GM23338 (cell line): ENCODE measurements at regions not wholly inside any gene's neighbourhood (a gene's known extent, or its start where the extent isn't known, plus 50 kb on each side); places are given as distances from the start of the nearest gene placed in this dataset.
A peak's percentile ranks its signal among the peaks of the same experiment; 100 is the strongest.

Experiments used
- ATAC-seq: fragments of 200-7000 bp; cut with Tn5 transposase; 3 replicates; pipeline ENCODE4 v1.9.1; 2020
- DNase-seq: peaks from one replicate; pipeline ENCODE4 v3.0.0-alpha.2; 2015; ENCODE audit warnings: low spot score
- H2AFZ ChIP-seq: fragments of 200-600 bp; sonication (generic); 2 replicates; pipeline ENCODE4 v1.8.0; 2016; ENCODE audit warnings: antibody characterized with exemption, mild to moderate bottlenecking, moderate library complexity
- H3F3A ChIP-seq: fragments of 200-600 bp; sonication (generic); replicated peaks from 2 replicates; pipeline ENCODE4 v1.8.0; 2017; ENCODE audit warnings: antibody characterized with exemption, mixed run types, low read depth
- H3K27ac ChIP-seq: fragments of 200-600 bp; sonication (generic); 2 replicates; pipeline ENCODE4 v1.6.1; 2016; ENCODE audit warnings: low read depth
- H3K27me3 ChIP-seq: fragments of 200-600 bp; sonication (generic); 2 replicates; pipeline ENCODE4 v1.8.0; 2016; ENCODE audit warnings: mild to moderate bottlenecking, mixed run types, moderate library complexity; ENCODE audit not compliant: insufficient read depth
- H3K36me3 ChIP-seq: fragments of 200-600 bp; sonication (generic); 2 replicates; pipeline ENCODE4 v1.8.0; 2016; ENCODE audit warnings: mild to moderate bottlenecking; ENCODE audit not compliant: insufficient read depth
- H3K4me1 ChIP-seq: fragments of 200-600 bp; sonication (generic); 2 replicates; pipeline ENCODE4 v1.8.0; 2016; ENCODE audit warnings: mild to moderate bottlenecking, moderate library complexity; ENCODE audit not compliant: insufficient read depth
- H3K4me2 ChIP-seq: fragments of 200-600 bp; sonication (generic); 2 replicates; pipeline ENCODE4 v1.7.1; 2017; ENCODE audit warnings: mixed run types
- H3K4me3 ChIP-seq: fragments of 200-600 bp; sonication (generic); 2 replicates; pipeline ENCODE4 v1.6.1; 2016; ENCODE audit warnings: mixed run types
- H3K79me2 ChIP-seq: fragments of 200-600 bp; sonication (generic); replicated peaks from 2 replicates; pipeline ENCODE4 v1.8.0; 2017; ENCODE audit warnings: mild to moderate bottlenecking; ENCODE audit not compliant: insufficient read depth
- H3K9me2 ChIP-seq: fragments of 200-600 bp; sonication (generic); 2 replicates; pipeline ENCODE4 v1.8.0; 2017; ENCODE audit not compliant: insufficient read depth
- H4K20me1 ChIP-seq: fragments of 200-600 bp; sonication (generic); replicated peaks from 2 replicates; pipeline ENCODE4 v1.8.0; 2017; ENCODE audit warnings: mild to moderate bottlenecking; ENCODE audit not compliant: insufficient read depth
- H3K27ac Mint-ChIP-seq: 2 replicates; pipeline ENCODE4 v1.8.0; 2020; ENCODE audit warnings: inconsistent platforms, mild to moderate bottlenecking, moderate library complexity, mixed read lengths
- H3K27me3 Mint-ChIP-seq: 3 replicates; pipeline ENCODE4 v1.8.0; 2022; ENCODE audit warnings: low read depth, mild to moderate bottlenecking, moderate library complexity, mixed read lengths, inconsistent platforms; ENCODE audit not compliant: insufficient read depth, poor library complexity
- H3K36me3 Mint-ChIP-seq: 3 replicates; pipeline ENCODE4 v1.8.0; 2021; ENCODE audit warnings: low read depth, mild to moderate bottlenecking, inconsistent platforms, moderate library complexity, mixed read lengths
- H3K4me1 Mint-ChIP-seq: 3 replicates; pipeline ENCODE4 v1.8.0; 2020; ENCODE audit warnings: mild to moderate bottlenecking, inconsistent platforms, mixed read lengths
- H3K4me3 Mint-ChIP-seq: 3 replicates; pipeline ENCODE4 v1.8.0; 2021; ENCODE audit warnings: moderate library complexity, mild to moderate bottlenecking, inconsistent platforms, mixed read lengths
- H3K9me3 Mint-ChIP-seq: 3 replicates; pipeline ENCODE4 v1.8.0; 2020; ENCODE audit warnings: moderate library complexity, mild to moderate bottlenecking, inconsistent platforms, mixed read lengths
- CREB1 ChIP-seq: fragments of 250-450 bp; sonication (Bioruptor Pico); IDR thresholded peaks from 2 replicates; pipeline ENCODE4 v1.5.0; 2020; ENCODE audit warnings: low read depth, mild to moderate bottlenecking, moderate library complexity
- CTCF ChIP-seq, 2 experiments: fragments of 200-600 bp in 1 of 2; sonication (generic) in 1 of 2; conservative IDR thresholded peaks; 2 replicates each; pipeline versions ENCODE4 v1.5.1 to v1.6.1; 2016 to 2017; ENCODE audit warnings: antibody characterized with exemption in 2 of 2, low read depth in 2 of 2, mild to moderate bottlenecking in 2 of 2, moderate library complexity in 1 of 2
- ETS1 ChIP-seq: IDR thresholded peaks from 2 replicates; pipeline ENCODE4 v1.6.1; 2016; ENCODE audit warnings: antibody characterized with exemption
- EZH2 ChIP-seq: fragments of 200-600 bp; sonication (generic); IDR thresholded peaks from one replicate; pipeline ENCODE4 v1.8.0; 2017; ENCODE audit warnings: antibody characterized with exemption, mild to moderate bottlenecking, low read depth; ENCODE audit not compliant: unreplicated experiment
- NANOG ChIP-seq: IDR thresholded peaks from 2 replicates; pipeline ENCODE4 v1.6.1; 2016; ENCODE audit warnings: antibody characterized with exemption, borderline replicate concordance
- POLR2AphosphoS5 ChIP-seq: IDR thresholded peaks from 2 replicates; pipeline ENCODE4 v1.6.1; 2016; ENCODE audit warnings: antibody characterized with exemption, low read depth
- REST ChIP-seq: IDR thresholded peaks from one replicate; pipeline ENCODE4 v1.6.1; 2018; ENCODE audit warnings: antibody characterized with exemption; ENCODE audit not compliant: unreplicated experiment
- STAT1 ChIP-seq: IDR thresholded peaks from one replicate; pipeline ENCODE4 v1.6.1; 2016; ENCODE audit warnings: antibody characterized with exemption; ENCODE audit not compliant: unreplicated experiment
- ZNF114 ChIP-seq: fragments of 250-450 bp; sonication (Bioruptor Pico); IDR thresholded peaks from 2 replicates; pipeline ENCODE4 v1.5.0; 2020; ENCODE audit warnings: mild to moderate bottlenecking, moderate library complexity

GRCh38 chr12:39127401-39127800 is 222.0 kb upstream of the CPNE8 start (continued):
- TF ChIP-seq REST (no peak), ETS1 (no peak)

GRCh38 chr12:39125566-39125965 is 220.2 kb upstream of the CPNE8 start:
- H3K79me2 ChIP-seq, result no peaks in the 10 kb centered on the region
- Mint-ChIP-seq H3K36me3 (no peaks in the 10 kb centered on the region; the same call in 1 of the 3 replicates), H3K4me3 (no peak overlapping the region), H3K4me1 (peaks cover 32% of the 10 kb centered on the region), H3K9me3 (no peaks in the 10 kb centered on the region; the same call in 2 of the 3 replicates), H3K27me3 (no peaks in the 10 kb centered on the region), H3K27ac (no peak overlapping the region; the same call in 1 of the 2 replicates)
- no peak overlapping the region for H3K4me2 ChIP-seq
- no peaks in the 10 kb centered on the region; the same call in 1 of the 2 replicates for H3K9me2 ChIP-seq
- H3K27me3 ChIP-seq, result no peaks in the 10 kb centered on the region
- no peaks in the 10 kb centered on the region for H4K20me1 ChIP-seq
- no peak overlapping the region for H2AFZ ChIP-seq
- ATAC-seq (no peak), DNase-seq (no peak)
- no peaks in the 10 kb centered on the region for H3K36me3 ChIP-seq
- no peaks in the 10 kb centered on the region for H3F3A ChIP-seq
- H3K27ac ChIP-seq, result no peak overlapping the region
- no peak for TF ChIP-seq STAT1
- TF ChIP-seq CTCF (conservative IDR thresholded peaks at IDR 0.05; ENCODE audit: low read depth in 2 of 2), result no peak
- TF ChIP-seq EZH2, result no peak
- TF ChIP-seq ZNF114, result no peak
- no peak for TF ChIP-seq CREB1 (CRISPR knock-in tag)
- peaks cover 18% of the 10 kb centered on the region for H3K4me1 ChIP-seq
- no peak overlapping the region for H3K4me3 ChIP-seq

- no peaks in the 10 kb centered on the region; the same call in 1 of the 3 replicates for H3K36me3 Mint-ChIP-seq
- H3K4me3 Mint-ChIP-seq, result no peak overlapping the region
- ATAC-seq, result no peak
- H3K9me3 Mint-ChIP-seq, result no peaks in the 10 kb centered on the region; the same call in 2 of the 3 replicates
- Histone ChIP-seq H4K20me1 (no peaks in the 10 kb centered on the region), H3F3A (no peaks in the 10 kb centered on the region), H3K9me2 (no peaks in the 10 kb centered on the region; the same call in 1 of the 2 replicates), H3K4me3 (no peak overlapping the region), H3K4me1 (peaks cover 14% of the 10 kb centered on the region), H3K27ac (no peak overlapping the region), H3K36me3 (no peaks in the 10 kb centered on the region), H3K27me3 (no peaks in the 10 kb centered on the region), H3K4me2 (no peak overlapping the region), H3K79me2 (no peaks in the 10 kb centered on the region), H2AFZ (no peak overlapping the region)
- H3K27me3 Mint-ChIP-seq, result no peaks in the 10 kb centered on the region
- peak; percentile 34 for DNase-seq
- peaks cover 32% of the 10 kb centered on the region for H3K4me1 Mint-ChIP-seq
- no peak overlapping the region for H3K27ac Mint-ChIP-seq
- no peak for TF ChIP-seq NANOG
- TF ChIP-seq CREB1 (CRISPR knock-in tag), result no peak
- TF ChIP-seq CTCF (conservative IDR thresholded peaks at IDR 0.05; ENCODE audit: low read depth in 2 of 2), result no peak
- TF ChIP-seq ETS1, result no peak
- TF ChIP-seq POLR2AphosphoS5, result no peak
Measured at GRCh38 chr12:39124768-39125167, 219.4 kb upstream of the CPNE8 start.
